Ascending aorta (tissue), 2 donors: ENCODE measurements at regions not wholly inside any gene's neighbourhood (a gene's known extent, or its start where the extent isn't known, plus 50 kb on each side); places are given as distances from the start of the nearest gene placed in this dataset.

Source experiments
- DNase-seq, 2 donors: peaks; one replicate each; pipeline ENCODE4 v3.0.0-alpha.2; 2019; ENCODE audit warnings: low spot score in 2 of 2
- H3K27ac ChIP-seq, 2 donors: fragments of 200-600 bp; sonication (generic); one replicate each; pipeline ENCODE4 v1.5.1; 2016 to 2017; ENCODE audit warnings: mild to moderate bottlenecking in 1 of 2
- H3K27me3 ChIP-seq: fragments of 200-600 bp; sonication (generic); one replicate; pipeline ENCODE4 v1.5.1; 2017
- H3K36me3 ChIP-seq, 2 donors: fragments of 200-600 bp; sonication (generic); one replicate each; pipeline ENCODE4 v1.5.1; 2016
- H3K4me1 ChIP-seq, 2 donors: fragments of 200-600 bp; sonication (generic); one replicate each; pipeline ENCODE4 v1.5.1; 2016 to 2017; ENCODE audit warnings: mild to moderate bottlenecking in 1 of 2
- H3K4me3 ChIP-seq, 2 donors: fragments of 200-600 bp; sonication (generic); one replicate each; pipeline ENCODE4 v1.5.1; 2016 to 2017; ENCODE audit warnings: mild to moderate bottlenecking in 1 of 2
- H3K9me3 ChIP-seq, 2 donors: fragments of 200-600 bp; sonication (generic); one replicate each; pipeline ENCODE4 v1.5.1; 2016
- intact Hi-C: fragments of 100-400 bp; cut with DNase I; formaldehyde crosslinking; loops from one replicate; pipeline ENCODE4 v1.15.1; 2023
- TF ChIP-seq, protein P1 (sequence below), 3 experiments: fragments of 200-600 bp in 2 of 3; fragments of 450-650 bp in 1 of 3; sonication (generic) in 2 of 3; IDR thresholded peaks; one replicate each; pipeline ENCODE4 v1.5.1; 2016 to 2019; ENCODE audit warnings: antibody characterized with exemption in 3 of 3, mild to moderate bottlenecking in 1 of 3, moderate library complexity in 1 of 3

DNA sequence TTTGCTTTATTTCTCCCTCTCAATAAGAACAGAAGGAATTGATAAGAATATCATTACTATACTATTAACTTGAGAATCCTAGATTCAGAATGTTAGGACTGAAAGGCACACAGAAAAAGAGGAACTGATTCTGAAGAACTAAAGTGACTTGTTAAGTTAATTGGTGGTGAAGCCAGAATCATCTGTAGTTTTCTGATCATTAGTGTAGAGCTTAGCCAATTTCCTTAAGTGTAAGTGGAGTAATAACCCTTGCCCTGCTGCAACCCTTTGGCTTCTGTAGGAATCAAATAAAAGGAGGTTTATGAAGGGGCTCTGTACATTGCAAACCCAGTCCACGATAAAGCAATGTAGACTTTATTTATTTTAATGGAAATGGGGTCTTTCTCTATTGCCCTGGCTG is 1186.0 kb downstream of the SORCS3 start:
- TF ChIP-seq, protein P1, sequence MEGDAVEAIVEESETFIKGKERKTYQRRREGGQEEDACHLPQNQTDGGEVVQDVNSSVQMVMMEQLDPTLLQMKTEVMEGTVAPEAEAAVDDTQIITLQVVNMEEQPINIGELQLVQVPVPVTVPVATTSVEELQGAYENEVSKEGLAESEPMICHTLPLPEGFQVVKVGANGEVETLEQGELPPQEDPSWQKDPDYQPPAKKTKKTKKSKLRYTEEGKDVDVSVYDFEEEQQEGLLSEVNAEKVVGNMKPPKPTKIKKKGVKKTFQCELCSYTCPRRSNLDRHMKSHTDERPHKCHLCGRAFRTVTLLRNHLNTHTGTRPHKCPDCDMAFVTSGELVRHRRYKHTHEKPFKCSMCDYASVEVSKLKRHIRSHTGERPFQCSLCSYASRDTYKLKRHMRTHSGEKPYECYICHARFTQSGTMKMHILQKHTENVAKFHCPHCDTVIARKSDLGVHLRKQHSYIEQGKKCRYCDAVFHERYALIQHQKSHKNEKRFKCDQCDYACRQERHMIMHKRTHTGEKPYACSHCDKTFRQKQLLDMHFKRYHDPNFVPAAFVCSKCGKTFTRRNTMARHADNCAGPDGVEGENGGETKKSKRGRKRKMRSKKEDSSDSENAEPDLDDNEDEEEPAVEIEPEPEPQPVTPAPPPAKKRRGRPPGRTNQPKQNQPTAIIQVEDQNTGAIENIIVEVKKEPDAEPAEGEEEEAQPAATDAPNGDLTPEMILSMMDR (IDR thresholded peaks at IDR 0.05): no peak
- H3K4me1 ChIP-seq: no peaks in the 10 kb centered on the region
- intact Hi-C loops: no loop called here

DNA sequence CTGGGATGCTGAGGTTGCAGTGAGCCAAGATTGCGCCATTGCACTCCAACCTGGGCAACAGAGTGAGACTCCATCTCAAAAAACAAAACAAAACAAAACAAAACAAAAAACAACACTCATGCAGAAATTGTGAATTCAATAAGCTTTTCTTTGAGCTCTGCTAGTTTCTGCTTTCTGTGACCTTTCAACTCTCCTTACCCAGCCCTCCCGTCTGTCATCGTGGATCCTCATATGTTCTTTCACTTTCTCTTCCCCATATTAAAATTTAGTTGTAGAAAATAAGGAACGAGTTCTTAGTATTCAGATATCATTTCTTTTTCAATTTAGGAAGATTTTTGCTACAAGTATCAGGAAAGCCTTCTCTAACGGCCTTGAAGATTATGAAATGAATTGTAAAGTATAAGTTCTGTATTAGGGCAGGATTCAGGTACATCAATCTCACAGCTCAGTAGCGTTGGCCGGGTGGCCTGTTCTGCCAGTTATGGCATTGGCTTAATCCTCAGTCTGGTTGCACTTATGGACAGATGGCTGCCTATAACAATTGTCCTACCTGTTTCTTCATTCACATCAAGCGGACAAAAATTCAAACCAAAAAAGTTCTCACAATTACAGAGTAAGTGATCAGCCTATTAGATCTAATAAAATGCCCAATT is 1167.0 kb downstream of the SORCS3 start:
- intact Hi-C loops: no loop called here
- no peaks in the 10 kb centered on the region for H3K9me3 ChIP-seq
- no peaks in the 10 kb centered on the region for H3K36me3 ChIP-seq
- H3K27ac ChIP-seq: no peak overlapping the region
- H3K4me1 ChIP-seq: no peaks in the 10 kb centered on the region
- no peaks in the 10 kb centered on the region for H3K27me3 ChIP-seq
- TF ChIP-seq, protein P1 (IDR thresholded peaks at IDR 0.05): no peak
- H3K4me3 ChIP-seq: no peak overlapping the region
- DNase-seq: no peak

More for the DNA sequence above, 1186.0 kb downstream of the SORCS3 start:
- Histone ChIP-seq H3K4me3 (no peak overlapping the region), H3K27me3 (no peaks in the 10 kb centered on the region), H3K9me3 (no peaks in the 10 kb centered on the region), H3K36me3 (no peaks in the 10 kb centered on the region), H3K27ac (no peak overlapping the region)
- no peak for DNase-seq

DNA sequence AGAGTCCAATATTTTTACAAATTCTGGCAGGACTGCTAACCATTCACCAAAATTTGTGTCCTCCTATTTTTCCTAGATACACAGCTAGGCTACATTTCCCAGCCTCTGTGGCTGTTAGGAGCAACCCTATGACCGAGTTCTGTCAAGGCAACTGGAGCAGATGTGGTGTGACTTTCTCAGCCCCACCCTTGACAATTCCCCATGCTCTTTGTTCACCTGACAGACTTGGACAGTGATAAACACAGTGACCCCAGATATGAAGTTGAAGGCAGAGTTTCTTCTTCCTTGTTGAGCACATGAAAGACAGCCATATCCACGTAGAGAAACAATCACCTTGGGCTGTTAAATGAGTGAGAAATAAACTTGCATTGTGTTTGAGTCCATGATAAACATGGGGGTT is 1162.1 kb downstream of the SORCS3 start:
- intact Hi-C loops: no loop called here
- no peak for DNase-seq
- Histone ChIP-seq H3K27me3 (no peaks in the 10 kb centered on the region), H3K4me1 (no peaks in the 10 kb centered on the region), H3K4me3 (no peak overlapping the region), H3K9me3 (no peaks in the 10 kb centered on the region), H3K27ac (no peak overlapping the region), H3K36me3 (no peaks in the 10 kb centered on the region)
- TF ChIP-seq, protein P1 (IDR thresholded peaks at IDR 0.05): no peak

DNA sequence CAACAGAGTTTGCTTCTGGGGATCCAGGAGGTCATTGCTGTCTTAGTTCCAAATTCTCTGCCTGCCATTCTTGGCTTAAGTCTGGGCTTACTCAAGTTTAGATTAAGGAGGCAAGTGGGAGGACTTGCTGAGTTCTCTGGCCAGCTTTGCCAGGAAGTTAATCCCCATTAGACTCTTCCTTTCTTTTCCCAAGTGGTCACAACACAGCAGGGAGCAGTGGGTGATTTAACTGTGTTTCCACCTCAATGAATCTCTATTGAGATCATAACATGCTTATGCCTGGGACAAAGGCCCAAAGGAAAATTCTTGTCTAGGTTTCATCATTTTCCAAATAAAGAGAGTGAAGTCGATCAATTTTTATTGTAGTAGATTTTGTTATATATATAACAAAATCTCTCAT is 1159.6 kb downstream of the SORCS3 start:
- Histone ChIP-seq H3K27ac (no peak overlapping the region), H3K4me3 (no peak overlapping the region), H3K4me1 (no peaks in the 10 kb centered on the region), H3K27me3 (no peaks in the 10 kb centered on the region), H3K36me3 (no peaks in the 10 kb centered on the region), H3K9me3 (no peaks in the 10 kb centered on the region)
- TF ChIP-seq, protein P1 (IDR thresholded peaks at IDR 0.05): no peak
- no peak for DNase-seq
- intact Hi-C loops: no loop called here

DNA sequence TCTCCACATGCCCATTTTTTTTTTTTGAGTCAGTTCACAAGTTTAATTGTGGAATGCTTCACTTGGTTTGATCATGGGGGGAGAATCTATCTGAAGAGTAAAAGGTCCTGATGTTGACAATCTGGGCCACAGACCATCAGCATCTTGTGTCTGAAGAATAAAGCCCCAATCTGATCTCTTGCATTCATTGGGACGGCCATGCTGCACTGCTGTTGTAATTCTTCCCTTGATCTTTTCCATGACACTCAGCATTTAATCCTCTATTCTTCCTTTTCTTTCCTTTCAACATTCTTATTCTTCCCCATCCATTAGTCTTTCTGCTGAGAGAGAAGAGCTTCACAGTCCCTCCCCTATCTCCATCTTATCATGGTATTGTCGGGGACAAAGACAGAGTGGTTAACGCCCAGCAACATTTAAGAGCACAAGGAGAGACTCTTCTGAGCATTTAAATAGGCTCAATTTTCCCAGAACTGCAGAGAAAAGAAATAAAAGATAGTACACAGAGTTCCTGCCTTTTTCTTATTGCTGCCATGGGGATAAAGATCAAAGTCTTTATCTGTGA is 1157.3 kb downstream of the SORCS3 start:
- no peaks in the 10 kb centered on the region for H3K9me3 ChIP-seq
- no peaks in the 10 kb centered on the region for H3K4me1 ChIP-seq
- H3K27ac ChIP-seq: no peak overlapping the region
- no peaks in the 10 kb centered on the region for H3K36me3 ChIP-seq
- intact Hi-C loops: no loop called here
- DNase-seq: no peak
- TF ChIP-seq, protein P1 (IDR thresholded peaks at IDR 0.05): no peak
- no peaks in the 10 kb centered on the region for H3K27me3 ChIP-seq
- H3K4me3 ChIP-seq: no peak overlapping the region
